IPS-15b (cell line): ENCODE measurements at regions not wholly inside any gene's neighbourhood (a gene's known extent, or its start where the extent isn't known, plus 50 kb on each side); places are given as distances from the start of the nearest gene placed in this dataset.
"Not testable (repeated sequence)": the region's sequence is repeated elsewhere in the genome, so short reads cannot be mapped to it uniquely, and the experiment has no call there.

Experiments
- H3K27me3 ChIP-seq: one replicate; pipeline ENCODE4 v1.6.1; 2013; ENCODE audit warnings: low read length; ENCODE audit not compliant: control insufficient read depth, insufficient read depth
- H3K36me3 ChIP-seq: one replicate; pipeline ENCODE4 v1.6.1; 2013; ENCODE audit warnings: low read length; ENCODE audit not compliant: control insufficient read depth, insufficient read depth
- H3K4me1 ChIP-seq: one replicate; pipeline ENCODE4 v1.6.1; 2013; ENCODE audit warnings: mild to moderate bottlenecking, low read length; ENCODE audit not compliant: control insufficient read depth, insufficient read depth
- H3K4me3 ChIP-seq: one replicate; pipeline ENCODE4 v1.5.1; 2013; ENCODE audit warnings: low read depth, low read length
- H3K9ac ChIP-seq: one replicate; pipeline ENCODE4 v1.6.1; 2013; ENCODE audit warnings: low read depth, mild to moderate bottlenecking, low read length
- H3K9me3 ChIP-seq: one replicate; pipeline ENCODE4 v1.6.1; 2013; ENCODE audit warnings: mild to moderate bottlenecking, low read length; ENCODE audit not compliant: control insufficient read depth, insufficient read depth

- H3K27me3 ChIP-seq: no peaks in the 10 kb centered on the region
- H3K4me3 ChIP-seq: no peak overlapping the region
- H3K9ac ChIP-seq: no peak overlapping the region
- no peaks in the 10 kb centered on the region for H3K4me1 ChIP-seq
- no peaks in the 10 kb centered on the region for H3K9me3 ChIP-seq
- H3K36me3 ChIP-seq: no peaks in the 10 kb centered on the region
Observed at GRCh38 chr14:43014338-43014737, 1407.7 kb downstream of the LRFN5 start.

GRCh38 chr14:43012817-43013216 lies 1406.1 kb downstream of the LRFN5 start:
- H3K27me3 ChIP-seq: no peaks in the 10 kb centered on the region
- H3K9me3 ChIP-seq: no peaks in the 10 kb centered on the region
- H3K9ac ChIP-seq: no peak overlapping the region
- no peak overlapping the region for H3K4me3 ChIP-seq
- H3K4me1 ChIP-seq: no peaks in the 10 kb centered on the region
- no peaks in the 10 kb centered on the region for H3K36me3 ChIP-seq

GRCh38 chr14:43005807-43006206 lies 1399.1 kb downstream of the LRFN5 start:
- no peaks in the 10 kb centered on the region for H3K4me1 ChIP-seq
- no peak overlapping the region for H3K9ac ChIP-seq
- no peaks in the 10 kb centered on the region for H3K36me3 ChIP-seq
- peaks cover 27% of the 10 kb centered on the region for H3K9me3 ChIP-seq
- H3K27me3 ChIP-seq: no peaks in the 10 kb centered on the region
- no peak overlapping the region for H3K4me3 ChIP-seq

- Histone ChIP-seq H3K27me3 (no peaks in the 10 kb centered on the region), H3K9ac (no peak overlapping the region), H3K36me3 (no peaks in the 10 kb centered on the region), H3K4me1 (no peaks in the 10 kb centered on the region), H3K4me3 (no peak overlapping the region), H3K9me3 (peaks cover 32% of the 10 kb centered on the region)
Observed at GRCh38 chr14:43003845-43004244, 1397.2 kb downstream of the LRFN5 start.

- Histone ChIP-seq H3K9me3 (peaks cover 32% of the 10 kb centered on the region), H3K36me3 (no peaks in the 10 kb centered on the region), H3K4me1 (no peaks in the 10 kb centered on the region), H3K27me3 (no peaks in the 10 kb centered on the region), H3K4me3 (no peak overlapping the region), H3K9ac (no peak overlapping the region)
Observed at GRCh38 chr14:43001731-43002130, 1395.1 kb downstream of the LRFN5 start.

GRCh38 chr14:42994051-42994736 lies 1387.5 kb downstream of the LRFN5 start:
- H3K9me3 ChIP-seq: no peaks in the 10 kb centered on the region
- no peaks in the 10 kb centered on the region for H3K27me3 ChIP-seq
- H3K36me3 ChIP-seq: no peaks in the 10 kb centered on the region
- no peak overlapping the region for H3K4me3 ChIP-seq
- no peak overlapping the region for H3K9ac ChIP-seq
- H3K4me1 ChIP-seq: no peaks in the 10 kb centered on the region

GRCh38 chr14:42992930-42993329 lies 1386.3 kb downstream of the LRFN5 start:
- Histone ChIP-seq H3K4me3 (no peak overlapping the region), H3K36me3 (no peaks in the 10 kb centered on the region), H3K9me3 (no peaks in the 10 kb centered on the region), H3K4me1 (no peaks in the 10 kb centered on the region), H3K9ac (no peak overlapping the region), H3K27me3 (no peaks in the 10 kb centered on the region)

GRCh38 chr14:42980419-42980818 lies 1373.7 kb downstream of the LRFN5 start:
- no peak overlapping the region for H3K9ac ChIP-seq
- H3K9me3 ChIP-seq: peaks cover 2% of the 10 kb centered on the region
- H3K4me1 ChIP-seq: no peaks in the 10 kb centered on the region
- no peak overlapping the region for H3K4me3 ChIP-seq
- H3K36me3 ChIP-seq: no peaks in the 10 kb centered on the region
- H3K27me3 ChIP-seq: no peaks in the 10 kb centered on the region

- H3K9ac ChIP-seq, H3K4me1 ChIP-seq, H3K4me3 ChIP-seq, H3K27me3 ChIP-seq, H3K9me3 ChIP-seq, H3K36me3 ChIP-seq: not testable (repeated sequence)
Observed at GRCh38 chr14:42973171-42973570, 1366.5 kb downstream of the LRFN5 start.

GRCh38 chr14:42965512-42965911 lies 1358.8 kb downstream of the LRFN5 start:
- Histone ChIP-seq H3K9ac (no peak overlapping the region), H3K27me3 (no peaks in the 10 kb centered on the region), H3K9me3 (no peaks in the 10 kb centered on the region), H3K4me1 (no peaks in the 10 kb centered on the region), H3K4me3 (no peak overlapping the region), H3K36me3 (no peaks in the 10 kb centered on the region)

- no peak overlapping the region for H3K9ac ChIP-seq
- H3K4me3 ChIP-seq: no peak overlapping the region
- no peaks in the 10 kb centered on the region for H3K4me1 ChIP-seq
- no peaks in the 10 kb centered on the region for H3K36me3 ChIP-seq
- no peaks in the 10 kb centered on the region for H3K9me3 ChIP-seq
- H3K27me3 ChIP-seq: no peaks in the 10 kb centered on the region
Observed at GRCh38 chr14:42961509-42961908, 1354.8 kb downstream of the LRFN5 start.

GRCh38 chr14:42950363-42950762 lies 1343.7 kb downstream of the LRFN5 start:
- Histone ChIP-seq H3K4me3 (no peak overlapping the region), H3K36me3 (no peaks in the 10 kb centered on the region), H3K27me3 (no peaks in the 10 kb centered on the region), H3K9me3 (no peaks in the 10 kb centered on the region), H3K4me1 (no peaks in the 10 kb centered on the region), H3K9ac (no peak overlapping the region)
